ENCODE measurements at regions not wholly inside any gene's neighbourhood (a gene's known extent, or its start where the extent isn't known, plus 50 kb on each side); places are given as distances from the start of the nearest gene placed in this dataset.

DNA sequence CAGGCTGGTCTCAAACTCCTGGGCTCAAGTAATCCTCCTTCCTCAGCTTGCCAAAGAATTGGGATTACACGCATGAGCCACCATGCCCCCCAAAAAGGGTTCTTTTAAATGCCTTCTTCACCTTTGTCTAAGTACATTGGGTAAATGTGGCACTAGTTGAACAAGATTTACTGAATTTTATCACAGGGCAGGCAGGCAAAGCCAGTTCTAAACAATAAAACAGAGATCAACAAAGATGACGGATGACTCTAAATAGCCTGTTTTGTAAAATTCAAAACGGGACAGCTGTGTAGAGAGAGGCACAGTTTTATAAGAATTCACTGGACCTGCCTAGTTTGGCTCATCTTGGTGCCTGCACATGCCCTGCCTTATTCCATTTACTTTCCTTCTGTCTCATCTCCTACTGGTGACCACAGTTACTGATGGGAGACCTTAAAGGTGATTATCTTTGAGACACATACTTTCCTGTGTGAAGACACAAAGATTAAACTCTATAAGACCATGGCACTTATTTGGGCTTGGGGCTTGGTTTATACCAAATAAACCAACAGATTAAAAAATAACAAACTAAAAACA, 149.6 kb upstream of the DMRT1 start:
- Mint-ChIP-seq H3K27me3 (no peaks in the 10 kb centered on the region), H3K36me3 (ENCODE audit: insufficient read depth) (peaks cover 5% of the 10 kb centered on the region), H3K4me3 (ENCODE audit: low read depth) (no peak overlapping the region), H3K4me1 (ENCODE audit: low read depth) (peaks cover 49% of the 10 kb centered on the region), H3K9me3 (ENCODE audit: low read depth) (no peaks in the 10 kb centered on the region), H3K27ac (peak overlapping the region; percentile 52)
- TF ChIP-seq, protein P1, sequence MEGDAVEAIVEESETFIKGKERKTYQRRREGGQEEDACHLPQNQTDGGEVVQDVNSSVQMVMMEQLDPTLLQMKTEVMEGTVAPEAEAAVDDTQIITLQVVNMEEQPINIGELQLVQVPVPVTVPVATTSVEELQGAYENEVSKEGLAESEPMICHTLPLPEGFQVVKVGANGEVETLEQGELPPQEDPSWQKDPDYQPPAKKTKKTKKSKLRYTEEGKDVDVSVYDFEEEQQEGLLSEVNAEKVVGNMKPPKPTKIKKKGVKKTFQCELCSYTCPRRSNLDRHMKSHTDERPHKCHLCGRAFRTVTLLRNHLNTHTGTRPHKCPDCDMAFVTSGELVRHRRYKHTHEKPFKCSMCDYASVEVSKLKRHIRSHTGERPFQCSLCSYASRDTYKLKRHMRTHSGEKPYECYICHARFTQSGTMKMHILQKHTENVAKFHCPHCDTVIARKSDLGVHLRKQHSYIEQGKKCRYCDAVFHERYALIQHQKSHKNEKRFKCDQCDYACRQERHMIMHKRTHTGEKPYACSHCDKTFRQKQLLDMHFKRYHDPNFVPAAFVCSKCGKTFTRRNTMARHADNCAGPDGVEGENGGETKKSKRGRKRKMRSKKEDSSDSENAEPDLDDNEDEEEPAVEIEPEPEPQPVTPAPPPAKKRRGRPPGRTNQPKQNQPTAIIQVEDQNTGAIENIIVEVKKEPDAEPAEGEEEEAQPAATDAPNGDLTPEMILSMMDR (IDR thresholded peaks at IDR 0.05; ENCODE audit: unreplicated experiment): no peak
- DNase-seq (ENCODE audit: low spot score, unreplicated experiment): no peak

DNA sequence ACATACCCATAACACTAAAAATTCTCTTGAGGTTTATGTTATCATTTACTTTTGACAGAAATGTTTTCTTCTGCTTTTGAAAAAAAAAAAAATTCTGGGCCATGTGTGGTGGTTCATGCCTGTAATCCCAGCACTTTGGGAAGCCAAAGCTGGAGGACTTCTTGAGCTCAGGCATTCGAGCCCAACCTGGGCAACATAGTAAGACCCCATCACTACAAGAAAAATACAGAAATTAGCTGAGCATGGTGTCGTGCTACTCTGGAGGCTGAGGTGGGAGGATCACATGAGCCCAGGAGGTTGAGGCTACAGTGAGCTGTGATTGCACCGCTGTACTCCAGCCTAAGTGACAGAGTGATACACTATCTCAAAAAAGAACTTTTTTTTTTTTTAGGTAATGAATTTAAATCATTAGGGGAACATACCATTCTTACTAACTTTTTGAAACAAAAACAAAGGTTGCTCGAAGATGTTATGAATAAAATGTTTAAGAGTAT, 148.8 kb upstream of the DMRT1 start:
- peak overlapping the region; percentile 80 for H3K27ac Mint-ChIP-seq
- TF ChIP-seq, protein P1 (IDR thresholded peaks at IDR 0.05; ENCODE audit: unreplicated experiment): no peak
- H3K9me3 Mint-ChIP-seq (ENCODE audit: low read depth): no peaks in the 10 kb centered on the region
- no peak for DNase-seq (ENCODE audit: low spot score, unreplicated experiment)
- H3K4me1 Mint-ChIP-seq (ENCODE audit: low read depth): peaks cover 47% of the 10 kb centered on the region
- H3K27me3 Mint-ChIP-seq: no peaks in the 10 kb centered on the region
- H3K36me3 Mint-ChIP-seq (ENCODE audit: insufficient read depth): peaks cover 3% of the 10 kb centered on the region
- no peak overlapping the region for H3K4me3 Mint-ChIP-seq (ENCODE audit: low read depth)

DNA sequence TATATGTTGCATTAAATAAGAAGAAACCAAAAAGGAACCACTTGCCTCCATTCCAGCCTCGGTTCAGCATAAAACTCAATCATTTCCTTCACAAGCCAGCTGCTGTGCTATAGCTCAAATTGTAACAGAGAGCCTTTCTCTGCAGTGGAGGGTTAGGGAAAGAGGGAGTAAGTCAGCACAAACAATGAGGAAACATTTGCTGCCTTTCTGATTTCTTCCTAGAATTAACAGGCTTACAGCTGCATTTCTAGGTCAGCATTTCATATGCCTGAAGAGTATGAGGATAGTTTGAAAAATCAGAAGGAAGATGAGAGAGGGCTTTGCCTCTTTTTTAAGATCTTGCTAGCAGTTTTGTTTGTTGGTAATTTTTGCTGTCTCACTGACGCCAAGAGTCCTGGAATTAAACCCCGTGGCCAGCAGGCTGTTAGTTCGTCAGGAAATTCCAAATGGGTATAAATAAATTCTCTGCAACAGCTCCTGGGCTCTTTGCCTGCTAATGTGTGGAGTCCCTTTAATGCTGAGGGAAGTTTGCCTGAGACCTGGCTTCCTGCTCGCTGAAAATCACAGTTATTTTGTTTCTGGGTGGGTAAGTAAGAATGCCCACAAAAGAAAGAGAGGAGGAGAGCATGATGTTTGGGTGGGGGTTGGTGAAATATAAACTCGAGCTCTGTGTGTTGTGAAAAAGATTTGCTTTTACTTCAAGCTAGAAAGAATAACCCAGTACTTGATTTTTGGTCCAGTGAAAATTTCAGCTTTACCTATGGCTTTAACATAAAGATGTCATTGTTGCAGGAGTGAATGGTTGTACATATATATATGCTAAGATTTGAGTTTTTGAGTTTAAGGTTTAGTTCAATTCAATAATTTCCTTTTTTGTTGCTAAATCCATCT, 148.1 kb upstream of the DMRT1 start:
- H3K4me1 Mint-ChIP-seq (ENCODE audit: low read depth): peaks cover 46% of the 10 kb centered on the region
- H3K27ac Mint-ChIP-seq: peak overlapping the region; percentile 80
- peaks cover 2% of the 10 kb centered on the region for H3K36me3 Mint-ChIP-seq (ENCODE audit: insufficient read depth)
- peak overlapping the region; percentile 5 for H3K4me3 Mint-ChIP-seq (ENCODE audit: low read depth)
- no peaks in the 10 kb centered on the region for H3K9me3 Mint-ChIP-seq (ENCODE audit: low read depth)
- no peaks in the 10 kb centered on the region for H3K27me3 Mint-ChIP-seq
- DNase-seq (ENCODE audit: low spot score, unreplicated experiment): no peak
- TF ChIP-seq, protein P1 (IDR thresholded peaks at IDR 0.05; ENCODE audit: unreplicated experiment): no peak

DNA sequence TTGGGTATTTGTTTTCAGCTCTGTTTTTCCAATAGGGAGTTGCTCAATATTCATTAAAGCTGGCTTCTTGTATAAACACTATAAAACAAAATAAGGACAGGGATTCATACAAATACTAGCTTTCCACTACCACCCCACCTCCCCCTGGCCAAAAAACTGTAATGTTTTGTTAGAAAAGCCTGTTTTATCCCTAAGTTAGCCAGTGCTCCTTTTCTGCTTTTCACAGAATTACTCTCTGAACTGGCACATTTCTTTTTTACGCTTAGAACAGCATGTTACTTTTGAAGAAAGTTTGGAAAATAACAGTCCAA, 147.4 kb upstream of the DMRT1 start:
- Mint-ChIP-seq H3K4me1 (ENCODE audit: low read depth) (peaks cover 46% of the 10 kb centered on the region), H3K27me3 (no peaks in the 10 kb centered on the region), H3K4me3 (ENCODE audit: low read depth) (no peak overlapping the region), H3K36me3 (ENCODE audit: insufficient read depth) (peaks cover 2% of the 10 kb centered on the region), H3K9me3 (ENCODE audit: low read depth) (no peaks in the 10 kb centered on the region), H3K27ac (peak overlapping the region; percentile 80)
- no peak for DNase-seq (ENCODE audit: low spot score, unreplicated experiment)
- TF ChIP-seq, protein P1 (IDR thresholded peaks at IDR 0.05; ENCODE audit: unreplicated experiment): no peak

DNA sequence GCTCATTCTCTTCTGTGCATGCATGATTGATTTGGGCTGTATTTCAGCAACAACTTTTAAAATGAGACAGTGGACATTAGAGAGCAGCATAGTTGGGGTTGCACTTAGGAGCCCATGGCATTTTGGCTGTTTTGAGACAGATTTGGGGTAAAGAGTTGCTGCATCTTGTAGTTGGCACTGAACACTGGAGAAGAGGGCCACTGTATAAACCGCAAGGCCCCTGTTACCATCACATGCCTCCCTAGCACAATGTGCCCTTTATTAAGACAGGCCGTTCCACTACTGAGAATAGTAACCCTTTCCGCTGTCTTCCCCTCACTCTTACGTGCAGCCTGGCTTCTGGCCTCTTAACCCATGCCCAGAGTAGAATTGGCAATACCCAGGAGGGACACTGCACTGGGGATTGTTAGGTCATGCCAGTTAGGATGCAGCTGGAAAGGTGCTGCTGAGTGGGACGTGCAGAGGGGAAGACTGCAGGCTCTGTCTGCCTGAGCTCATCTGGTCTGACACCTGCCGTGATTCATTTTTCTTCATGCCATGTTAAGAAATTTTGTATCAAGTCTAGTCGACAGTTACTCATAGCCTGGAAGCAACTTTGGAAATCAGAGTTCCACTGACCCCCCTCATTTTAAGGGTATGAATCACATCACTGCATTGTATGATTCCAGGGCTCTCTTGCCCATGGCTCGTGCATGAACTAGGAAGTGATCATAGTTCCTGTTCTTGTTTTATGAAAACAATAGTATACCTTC, 146.9 kb upstream of the DMRT1 start:
- H3K4me1 Mint-ChIP-seq (ENCODE audit: low read depth): peaks cover 48% of the 10 kb centered on the region
- no peaks in the 10 kb centered on the region for H3K9me3 Mint-ChIP-seq (ENCODE audit: low read depth)
- no peak for DNase-seq (ENCODE audit: low spot score, unreplicated experiment)
- TF ChIP-seq, protein P1 (IDR thresholded peaks at IDR 0.05; ENCODE audit: unreplicated experiment): no peak
- H3K27me3 Mint-ChIP-seq: no peaks in the 10 kb centered on the region
- H3K27ac Mint-ChIP-seq: peak overlapping the region; percentile 76
- peaks cover 2% of the 10 kb centered on the region for H3K36me3 Mint-ChIP-seq (ENCODE audit: insufficient read depth)
- H3K4me3 Mint-ChIP-seq (ENCODE audit: low read depth): no peak overlapping the region
